ENCODE measurements at regions not wholly inside any gene's neighbourhood (a gene's known extent, or its start where the extent isn't known, plus 50 kb on each side); places are given as distances from the start of the nearest gene placed in this dataset.

GRCh38 chr1:78286686-78287085 is 204.1 kb upstream of the PTGFR start:
- no peak for TF ChIP-seq CTCF (IDR thresholded peaks at IDR 0.05)
- no peak for TF ChIP-seq POLR2AphosphoS5 (IDR thresholded peaks at IDR 0.05)
- TF ChIP-seq POLR2A (IDR thresholded peaks at IDR 0.05): no peak
